AG10803 (cell line): ENCODE measurements at regions not wholly inside any gene's neighbourhood (a gene's known extent, or its start where the extent isn't known, plus 50 kb on each side); places are given as distances from the start of the nearest gene placed in this dataset.

Experiments
- DNase-seq: peaks from one replicate; pipeline ENCODE4 v3.0.0; 2010; ENCODE audit warnings: low read depth
- H3K4me3 ChIP-seq: 2 replicates; pipeline ENCODE4 v1.5.1; 2011; ENCODE audit warnings: mild to moderate bottlenecking, low read length, control low read depth
- TF ChIP-seq, protein P1 (sequence below): conservative IDR thresholded peaks from 2 replicates; pipeline ENCODE4 v1.5.1; 2011; ENCODE audit warnings: mild to moderate bottlenecking, low read length, control low read depth, inconsistent platforms

DNA sequence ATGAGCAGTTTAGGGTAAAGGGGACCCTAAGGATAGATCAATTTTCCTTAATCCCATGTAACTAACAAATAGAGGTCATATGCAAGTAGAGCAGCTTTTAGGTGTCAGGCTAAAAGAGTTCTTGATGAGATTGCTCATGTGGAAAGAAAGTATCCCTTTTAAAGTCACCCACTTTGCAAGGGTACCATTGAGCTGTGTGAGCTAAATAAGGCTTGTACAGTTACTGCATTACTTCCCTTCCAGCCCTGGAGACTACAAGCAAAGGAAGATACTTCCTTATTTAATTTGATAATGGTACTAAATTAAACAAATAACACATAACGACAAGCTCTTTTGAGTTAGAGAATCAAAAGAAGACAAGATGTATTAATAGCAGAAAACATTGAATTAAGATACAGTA lies 191.7 kb downstream of the TMX1 start:
- no peak overlapping the region for H3K4me3 ChIP-seq
- TF ChIP-seq, protein P1, sequence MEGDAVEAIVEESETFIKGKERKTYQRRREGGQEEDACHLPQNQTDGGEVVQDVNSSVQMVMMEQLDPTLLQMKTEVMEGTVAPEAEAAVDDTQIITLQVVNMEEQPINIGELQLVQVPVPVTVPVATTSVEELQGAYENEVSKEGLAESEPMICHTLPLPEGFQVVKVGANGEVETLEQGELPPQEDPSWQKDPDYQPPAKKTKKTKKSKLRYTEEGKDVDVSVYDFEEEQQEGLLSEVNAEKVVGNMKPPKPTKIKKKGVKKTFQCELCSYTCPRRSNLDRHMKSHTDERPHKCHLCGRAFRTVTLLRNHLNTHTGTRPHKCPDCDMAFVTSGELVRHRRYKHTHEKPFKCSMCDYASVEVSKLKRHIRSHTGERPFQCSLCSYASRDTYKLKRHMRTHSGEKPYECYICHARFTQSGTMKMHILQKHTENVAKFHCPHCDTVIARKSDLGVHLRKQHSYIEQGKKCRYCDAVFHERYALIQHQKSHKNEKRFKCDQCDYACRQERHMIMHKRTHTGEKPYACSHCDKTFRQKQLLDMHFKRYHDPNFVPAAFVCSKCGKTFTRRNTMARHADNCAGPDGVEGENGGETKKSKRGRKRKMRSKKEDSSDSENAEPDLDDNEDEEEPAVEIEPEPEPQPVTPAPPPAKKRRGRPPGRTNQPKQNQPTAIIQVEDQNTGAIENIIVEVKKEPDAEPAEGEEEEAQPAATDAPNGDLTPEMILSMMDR, result no peak
- no peak for DNase-seq

DNA sequence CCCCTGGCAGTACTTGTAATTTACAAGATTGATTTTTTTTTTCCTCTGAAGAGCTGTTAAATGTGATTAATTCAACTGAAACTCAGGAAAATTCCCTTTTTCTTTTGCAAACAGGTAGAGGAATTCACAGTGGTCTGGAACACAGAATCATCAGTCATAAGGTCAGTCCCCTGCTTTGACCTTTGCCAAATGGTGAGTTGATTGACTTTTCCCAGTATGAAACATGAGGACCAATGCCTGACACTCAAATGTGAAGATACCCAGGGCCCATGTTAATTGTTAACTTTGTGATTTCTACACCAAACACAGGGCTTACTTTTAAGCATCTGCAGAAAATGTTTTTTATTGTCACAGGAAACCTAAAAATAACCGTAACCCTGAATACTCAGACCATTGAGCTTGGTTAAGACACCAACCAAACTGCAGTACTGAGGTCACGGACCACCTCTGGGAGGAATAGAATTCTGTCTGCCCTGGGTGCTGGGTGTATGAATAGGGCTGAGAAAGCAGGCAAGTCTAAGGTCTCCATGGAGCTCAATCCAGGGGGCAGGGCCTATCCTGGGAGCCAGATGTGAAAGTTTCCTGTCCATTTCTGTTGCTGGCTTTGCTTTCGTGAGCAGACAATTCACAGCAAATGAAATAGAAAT lies 192.4 kb downstream of the TMX1 start:
- no peak overlapping the region for H3K4me3 ChIP-seq
- TF ChIP-seq, protein P1, result no peak
- DNase-seq, result no peak

DNA sequence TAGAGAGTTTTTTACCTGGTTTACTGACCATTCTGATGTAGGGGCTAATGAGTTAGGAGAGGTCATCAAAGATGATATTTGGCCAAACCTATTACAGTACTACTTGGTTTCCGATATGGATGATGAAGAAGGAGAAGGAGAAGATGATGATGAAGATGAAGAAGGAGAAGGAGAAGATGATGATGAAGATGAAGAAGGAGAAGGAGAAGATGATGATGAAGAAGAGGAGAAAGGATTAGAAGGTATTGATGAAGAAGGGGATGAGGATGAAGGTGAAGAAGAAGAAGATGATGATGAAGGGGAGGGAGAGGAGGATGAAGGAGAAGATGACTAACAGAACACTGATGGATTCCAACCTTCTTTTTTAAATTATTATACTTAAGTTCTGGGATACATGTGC lies 196.6 kb downstream of the TMX1 start:
- H3K4me3 ChIP-seq, result no peak overlapping the region
- no peak for DNase-seq
- TF ChIP-seq, protein P1, result no peak

DNA sequence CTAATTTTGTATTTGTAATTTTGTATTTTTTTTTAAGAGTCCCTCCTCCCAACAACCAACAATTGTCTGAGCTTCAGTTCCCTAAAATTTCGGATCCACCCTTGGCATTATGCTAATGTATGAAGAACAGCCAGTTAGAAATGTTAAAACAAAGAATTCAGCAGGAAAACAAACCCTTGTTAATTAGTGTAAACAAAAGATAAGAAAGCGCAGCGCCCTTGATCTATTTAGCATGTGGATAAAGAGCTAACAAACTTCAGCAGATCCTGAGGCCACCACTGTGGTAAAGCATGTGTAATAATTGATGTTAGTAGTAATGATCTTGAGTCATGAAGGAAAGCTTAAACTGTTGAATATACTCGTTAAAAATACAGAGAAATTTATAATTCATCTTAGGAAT lies 199.8 kb downstream of the TMX1 start:
- H3K4me3 ChIP-seq, result no peak overlapping the region
- TF ChIP-seq, protein P1, result no peak
- no peak for DNase-seq

DNA sequence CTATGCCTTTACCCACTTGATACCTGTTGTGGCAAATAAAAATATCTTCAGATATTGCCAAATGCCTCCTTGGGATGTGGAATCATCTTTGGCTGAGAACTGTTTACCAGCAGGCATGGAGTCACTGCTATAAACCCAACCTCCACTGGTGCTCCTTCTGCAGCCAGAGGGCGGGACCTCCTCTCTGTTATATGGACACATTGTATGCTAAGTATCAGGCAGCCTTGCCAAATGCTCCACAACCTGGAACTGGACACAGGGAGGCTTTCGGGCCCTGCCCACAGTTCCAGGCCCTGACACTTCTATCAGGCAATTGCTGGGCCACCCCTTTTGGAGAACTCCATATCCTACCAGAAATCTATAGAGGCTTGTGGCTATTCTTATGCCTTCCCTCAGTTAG lies 201.0 kb downstream of the TMX1 start:
- H3K4me3 ChIP-seq, result no peak overlapping the region
- TF ChIP-seq, protein P1, result no peak
- DNase-seq, result no peak

DNA sequence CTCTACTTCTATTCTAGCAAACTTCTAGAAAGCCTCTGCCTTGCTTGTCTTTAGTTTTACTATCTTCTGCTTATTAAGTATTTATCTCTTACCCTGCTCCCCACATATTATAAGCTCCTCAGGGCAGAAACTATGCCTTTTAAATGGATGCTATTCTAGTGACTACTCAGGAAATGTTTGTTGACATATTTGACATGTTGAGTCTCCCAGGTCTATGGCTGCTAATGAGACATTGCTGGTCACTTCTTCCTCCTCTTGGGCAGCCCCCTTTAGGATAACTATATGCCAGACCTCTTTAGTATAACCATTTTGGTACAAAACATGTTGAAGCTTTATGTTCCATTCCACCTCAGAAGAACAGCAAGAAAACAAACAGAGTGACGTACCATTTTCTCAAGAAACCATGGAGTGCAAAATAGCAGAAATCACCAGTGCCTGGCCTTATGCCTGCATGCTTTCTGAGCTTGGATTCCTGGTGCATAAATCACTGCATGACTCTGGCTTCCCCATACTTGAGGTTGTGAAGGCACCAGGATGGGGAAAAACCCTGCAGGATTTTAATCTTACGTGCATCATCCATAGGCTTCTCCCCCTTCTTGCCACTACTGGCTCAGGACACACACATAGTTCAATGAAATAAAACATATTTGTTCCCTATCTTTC lies 202.6 kb downstream of the TMX1 start:
- peak; percentile 98 for DNase-seq
- H3K4me3 ChIP-seq, result no peak overlapping the region
- TF ChIP-seq, protein P1, result no peak

DNA sequence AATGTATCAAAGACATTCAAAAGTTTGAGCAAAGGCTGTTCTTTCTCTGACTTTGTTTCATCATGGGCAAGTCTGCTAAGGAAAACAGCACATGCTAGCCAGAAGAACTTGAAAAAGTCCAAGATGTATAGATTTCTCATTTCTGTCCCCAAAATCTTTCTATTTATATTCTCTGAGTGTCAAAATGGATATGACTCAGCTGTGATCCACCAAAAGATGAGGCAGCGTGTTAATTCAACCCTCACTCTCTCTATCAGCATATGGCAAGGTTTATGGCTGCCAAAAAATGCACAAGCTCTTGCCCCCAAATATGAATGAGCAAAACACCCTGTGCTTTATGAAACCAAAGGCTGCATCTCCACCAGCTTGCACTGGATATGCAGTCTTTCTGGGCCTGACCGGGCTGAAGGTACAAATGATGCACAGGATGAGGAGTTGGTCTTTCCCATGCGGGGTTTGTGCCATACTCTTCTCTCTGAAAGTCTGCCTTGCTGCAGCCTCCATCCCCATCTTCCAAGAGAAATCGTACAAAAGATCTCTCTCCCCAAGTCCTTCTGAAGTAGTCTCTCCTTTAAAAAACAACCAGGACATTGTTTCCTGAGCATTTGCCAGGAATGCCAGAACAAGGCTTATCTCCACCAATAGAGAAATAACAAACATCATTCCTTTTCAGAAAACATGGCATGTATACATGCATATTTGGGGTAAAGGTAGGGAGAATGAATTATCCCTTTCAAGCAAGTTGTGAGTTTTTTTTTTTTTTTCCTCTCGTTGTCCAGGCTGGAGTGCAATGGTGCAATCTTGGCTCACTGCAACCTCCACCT lies 203.4 kb downstream of the TMX1 start:
- TF ChIP-seq, protein P1, result no peak
- peak; percentile 78 for DNase-seq
- H3K4me3 ChIP-seq, result no peak overlapping the region
